Mammary epithelial cell (primary cell): ENCODE measurements at regions not wholly inside any gene's neighbourhood (a gene's known extent, or its start where the extent isn't known, plus 50 kb on each side); places are given as distances from the start of the nearest gene placed in this dataset.

Experiments
- EZH2 ChIP-seq: IDR thresholded peaks from 2 replicates; pipeline ENCODE4 v1.6.1; 2012; ENCODE audit warnings: low read length, inconsistent platforms, borderline replicate concordance
- TF ChIP-seq, protein P1 (sequence below), 2 donors: IDR thresholded peaks in 1 of 2; conservative IDR thresholded peaks in 1 of 2; 2 replicates each; pipeline ENCODE4 v1.5.1; 2011 to 2012; ENCODE audit warnings: inconsistent platforms in 2 of 2, low read length in 2 of 2, mild to moderate bottlenecking in 2 of 2, control low read depth in 1 of 2, low read depth in 1 of 2; ENCODE audit not compliant: insufficient read depth in 1 of 2; ENCODE audit errors: extremely low read depth in 1 of 2

DNA sequence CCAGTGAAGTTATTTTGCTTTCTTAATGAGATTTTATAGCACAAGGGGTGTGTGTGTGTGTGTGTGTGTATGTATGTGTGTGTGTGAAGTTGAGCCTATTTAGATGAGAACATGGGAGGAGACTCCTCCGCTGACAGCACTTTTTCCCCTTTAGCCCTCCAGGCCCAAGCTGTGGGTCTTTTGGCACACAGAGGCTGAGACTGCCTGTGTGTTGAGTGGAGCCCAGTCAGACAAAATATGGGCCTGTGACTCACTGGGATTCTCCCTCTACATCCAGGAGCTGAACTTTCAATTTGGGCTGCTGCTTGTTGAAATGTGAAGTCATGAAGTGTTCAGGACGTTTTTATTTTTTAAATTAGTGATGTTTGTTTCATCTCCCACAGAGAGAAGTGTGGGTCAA, 108.0 kb downstream of the MFSD1 start:
- TF ChIP-seq, protein P1, sequence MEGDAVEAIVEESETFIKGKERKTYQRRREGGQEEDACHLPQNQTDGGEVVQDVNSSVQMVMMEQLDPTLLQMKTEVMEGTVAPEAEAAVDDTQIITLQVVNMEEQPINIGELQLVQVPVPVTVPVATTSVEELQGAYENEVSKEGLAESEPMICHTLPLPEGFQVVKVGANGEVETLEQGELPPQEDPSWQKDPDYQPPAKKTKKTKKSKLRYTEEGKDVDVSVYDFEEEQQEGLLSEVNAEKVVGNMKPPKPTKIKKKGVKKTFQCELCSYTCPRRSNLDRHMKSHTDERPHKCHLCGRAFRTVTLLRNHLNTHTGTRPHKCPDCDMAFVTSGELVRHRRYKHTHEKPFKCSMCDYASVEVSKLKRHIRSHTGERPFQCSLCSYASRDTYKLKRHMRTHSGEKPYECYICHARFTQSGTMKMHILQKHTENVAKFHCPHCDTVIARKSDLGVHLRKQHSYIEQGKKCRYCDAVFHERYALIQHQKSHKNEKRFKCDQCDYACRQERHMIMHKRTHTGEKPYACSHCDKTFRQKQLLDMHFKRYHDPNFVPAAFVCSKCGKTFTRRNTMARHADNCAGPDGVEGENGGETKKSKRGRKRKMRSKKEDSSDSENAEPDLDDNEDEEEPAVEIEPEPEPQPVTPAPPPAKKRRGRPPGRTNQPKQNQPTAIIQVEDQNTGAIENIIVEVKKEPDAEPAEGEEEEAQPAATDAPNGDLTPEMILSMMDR (conservative IDR thresholded peaks at IDR 0.05 in 1 of 2, IDR thresholded peaks at IDR 0.05 in 1 of 2; ENCODE audit: extremely low read depth in 1 of 2, insufficient read depth in 1 of 2, low read depth in 1 of 2, low read length in 2 of 2) = no peak
- TF ChIP-seq EZH2 = no peak
